GM18907 (cell line): ENCODE measurements at regions not wholly inside any gene's neighbourhood (a gene's known extent, or its start where the extent isn't known, plus 50 kb on each side); places are given as distances from the start of the nearest gene placed in this dataset.

Source experiments
- ATAC-seq: cut with Tn5 transposase; IDR thresholded peaks from one replicate; pipeline ENCODE4 v1.9.1; 2021; ENCODE audit warnings: mild to moderate bottlenecking, moderate library complexity; ENCODE audit not compliant: unreplicated experiment

DNA sequence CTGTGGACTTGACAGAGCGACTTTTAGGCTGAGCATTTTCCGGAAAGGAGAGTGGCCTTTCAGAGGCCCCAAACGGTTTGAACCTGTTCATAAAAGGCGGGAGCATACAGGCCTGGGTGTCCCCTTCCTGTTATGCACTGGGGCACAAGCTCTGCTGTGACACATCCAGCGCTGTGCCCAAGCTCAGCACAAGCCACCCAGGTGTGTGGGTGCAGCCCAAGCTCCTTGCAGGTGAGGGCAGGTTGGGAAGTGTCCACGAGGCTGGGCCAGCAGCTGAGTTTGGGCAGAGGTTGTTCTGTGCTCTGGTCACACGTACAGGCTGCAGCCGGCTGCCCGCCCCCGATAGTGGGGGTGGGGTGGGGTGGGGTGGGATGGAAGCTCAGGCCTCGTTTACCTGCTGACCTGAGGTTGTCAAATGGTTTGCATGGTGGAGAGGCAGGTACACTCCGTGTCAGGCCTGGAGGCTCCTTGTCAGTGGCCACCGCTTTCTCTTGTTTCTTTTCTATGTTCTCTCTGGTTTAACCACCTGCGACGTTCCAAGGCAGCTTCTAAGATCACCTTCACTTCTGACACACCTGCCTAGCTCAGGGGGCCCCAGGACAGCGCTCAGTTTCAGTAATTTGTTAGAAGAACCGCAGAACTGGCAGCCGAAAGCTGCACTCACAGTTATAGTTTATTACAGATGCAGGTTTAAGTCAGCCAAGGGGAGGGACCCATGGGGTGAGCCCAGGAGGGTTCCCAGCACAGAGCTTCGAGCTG is 194.7 kb upstream of the CIBAR2 start:
- no peak for ATAC-seq

DNA sequence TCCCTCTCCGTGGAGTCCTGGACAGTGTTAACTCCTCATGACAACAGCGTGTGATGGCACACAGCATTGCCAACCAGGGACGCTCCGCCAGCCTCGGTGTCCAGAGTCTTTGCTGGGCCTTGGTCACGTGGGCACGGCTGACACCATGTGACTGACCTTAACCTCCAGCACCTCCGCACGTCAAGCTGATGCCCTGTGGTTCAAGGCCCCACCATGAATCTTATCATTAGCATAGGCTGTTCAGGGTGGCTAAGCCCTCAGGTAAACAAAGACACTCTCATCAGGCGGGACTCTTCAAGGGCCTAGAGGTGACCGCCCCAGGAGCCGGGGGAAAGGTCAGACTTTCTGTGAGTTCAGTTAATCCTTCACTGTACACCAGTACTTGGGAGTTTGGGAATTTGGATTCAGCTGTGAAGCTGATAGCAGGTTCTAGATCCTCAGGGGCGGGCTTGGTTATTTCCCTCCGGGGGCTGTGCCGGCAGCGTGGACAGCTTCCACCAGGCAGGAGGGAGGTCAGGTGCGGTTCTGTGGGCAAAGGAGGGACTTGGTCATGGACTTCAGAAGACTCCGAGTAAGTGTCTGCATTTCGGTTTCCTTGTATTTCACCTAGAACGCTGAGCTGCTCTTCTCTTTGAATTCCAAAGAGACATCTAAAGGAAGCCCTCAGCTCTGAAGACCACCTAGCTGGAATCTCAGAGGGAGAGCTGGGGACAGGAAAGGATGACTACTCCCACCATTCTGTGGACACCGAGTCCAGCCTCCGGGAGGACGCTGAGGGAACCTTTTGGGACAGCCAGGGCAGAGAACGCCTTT is 195.5 kb upstream of the CIBAR2 start:
- ATAC-seq: no peak

GRCh38 chr16:85308611-85309540 is 196.6 kb upstream of the CIBAR2 start:
- ATAC-seq: no peak

DNA sequence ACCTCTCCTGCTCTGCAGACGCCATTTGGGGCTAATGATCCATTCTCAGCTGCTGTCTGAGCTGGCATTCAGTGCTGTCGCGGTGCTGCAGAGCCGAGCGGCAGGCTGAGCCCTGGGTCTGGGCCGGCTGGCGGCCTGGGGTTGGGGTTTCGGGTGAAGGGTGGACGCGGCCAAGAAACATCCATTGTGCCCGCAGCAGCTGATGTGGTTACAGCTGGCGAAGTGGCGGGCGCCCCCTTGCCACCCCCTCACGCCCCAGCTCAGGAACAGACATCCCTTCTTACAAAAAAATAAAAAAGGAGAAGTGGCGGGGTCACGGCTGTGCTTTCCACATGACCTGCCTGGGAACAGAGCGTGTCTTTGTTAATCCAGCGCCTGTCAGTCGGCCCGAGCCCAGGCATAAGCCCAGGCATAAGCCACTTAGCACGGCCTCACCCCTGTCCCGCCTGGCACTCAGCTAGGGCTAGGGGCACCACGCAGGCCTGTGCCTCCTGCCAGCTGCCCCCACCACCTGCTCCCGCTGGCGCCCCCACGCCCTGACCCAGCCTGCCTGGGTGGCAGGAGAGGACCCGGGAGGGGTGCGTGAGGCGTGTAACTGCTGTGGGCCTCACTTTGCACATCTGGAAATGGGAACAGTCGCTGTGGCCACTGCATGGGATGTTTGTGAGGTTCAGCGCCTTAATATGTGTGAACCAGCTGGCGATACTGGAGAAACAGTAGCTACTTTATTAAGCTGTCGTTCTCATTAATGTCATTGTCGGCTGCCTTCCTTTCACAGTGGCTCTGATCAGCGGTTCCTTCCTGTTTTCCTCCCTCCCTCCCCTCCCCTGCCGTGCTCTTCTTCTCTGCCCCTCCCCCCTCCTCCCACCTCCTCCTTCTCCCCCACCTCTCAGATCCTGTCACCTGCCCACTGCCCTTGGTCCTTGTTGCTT is 197.7 kb upstream of the CIBAR2 start:
- ATAC-seq: no peak

- ATAC-seq: no peak
Measured at GRCh38 chr16:85310868-85311585, 198.8 kb upstream of the CIBAR2 start.

DNA sequence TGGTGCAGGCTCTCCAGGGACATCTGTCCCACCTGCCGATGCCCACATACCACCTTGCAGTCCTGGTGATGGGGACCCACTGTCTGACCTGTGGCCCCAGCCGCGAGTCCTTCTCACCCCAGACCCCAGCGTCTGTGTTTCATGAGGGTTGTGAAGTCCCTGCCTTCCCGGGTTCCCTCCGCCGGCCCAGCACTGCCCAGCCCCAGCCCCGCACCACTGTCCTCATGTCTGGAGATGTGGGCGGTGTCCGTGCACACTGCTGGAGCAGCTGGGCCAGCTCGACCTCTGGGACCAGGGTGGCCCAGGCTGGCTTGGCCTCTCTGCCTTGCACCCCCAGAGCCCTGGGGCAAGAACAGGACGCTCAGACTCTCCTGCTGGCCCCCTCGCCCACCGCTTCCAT is 199.5 kb upstream of the CIBAR2 start:
- ATAC-seq: no peak

DNA sequence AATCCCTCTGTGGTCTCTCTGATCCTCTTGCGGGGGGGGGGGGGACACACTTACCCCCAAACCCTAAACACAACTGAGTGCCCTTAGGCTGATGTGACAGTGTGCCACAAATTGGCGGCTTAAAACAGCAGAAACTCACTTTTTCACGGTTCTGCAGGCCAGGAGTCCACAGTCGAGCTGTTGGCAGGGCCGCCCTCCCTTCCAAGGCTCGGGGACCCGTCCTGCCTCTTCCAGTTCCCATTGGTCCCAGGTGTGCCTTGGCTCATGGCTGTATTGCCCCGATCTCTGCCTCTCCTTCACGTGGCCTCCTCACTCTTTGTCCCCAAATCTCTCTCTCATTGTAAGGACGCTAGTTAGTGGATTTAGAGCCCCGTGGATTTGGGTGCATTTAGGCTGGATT is 199.9 kb upstream of the CIBAR2 start:
- ATAC-seq: no peak

GRCh38 chr16:85312642-85313525 is 200.6 kb upstream of the CIBAR2 start:
- no peak for ATAC-seq

DNA sequence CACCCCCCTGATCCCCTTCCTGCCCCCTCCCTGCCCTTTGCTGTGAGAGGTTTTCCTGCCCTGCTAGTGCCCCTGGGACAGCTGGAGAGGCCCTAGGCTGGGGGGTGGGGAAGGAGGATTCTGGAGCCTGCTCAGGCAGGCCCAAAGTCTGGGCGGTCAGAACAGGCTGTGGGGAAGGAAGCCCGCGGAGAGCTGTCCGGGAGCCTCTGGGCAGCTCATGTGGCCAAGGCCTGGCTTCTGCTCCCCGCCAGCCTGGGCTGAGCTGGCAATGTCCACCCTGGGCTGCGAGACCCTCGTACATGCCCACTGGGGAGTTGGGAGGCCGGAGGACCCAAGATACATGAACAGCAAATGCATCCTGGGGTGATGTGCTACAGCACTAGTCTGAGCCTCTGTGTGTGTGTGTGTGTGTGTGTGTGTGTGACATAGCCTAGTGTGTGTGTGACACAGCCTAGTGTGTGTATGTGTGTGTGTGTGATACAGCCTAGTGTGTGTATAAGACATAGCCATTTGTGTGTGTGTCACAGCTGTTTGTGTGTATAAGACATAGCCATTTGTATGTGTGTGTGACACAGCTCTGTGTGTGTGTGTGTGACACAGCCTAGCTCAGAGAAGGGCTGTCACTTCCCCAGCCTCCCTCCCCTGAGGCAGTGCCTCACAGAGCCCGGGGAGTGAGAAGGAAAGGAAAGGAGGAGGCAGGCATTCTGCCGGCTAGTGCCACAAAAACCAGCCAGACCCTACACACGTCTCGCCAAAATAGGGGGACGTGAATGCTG is 201.4 kb upstream of the CIBAR2 start:
- no peak for ATAC-seq

- no peak for ATAC-seq
Measured at GRCh38 chr16:85314512-85314971, 202.3 kb upstream of the CIBAR2 start.

DNA sequence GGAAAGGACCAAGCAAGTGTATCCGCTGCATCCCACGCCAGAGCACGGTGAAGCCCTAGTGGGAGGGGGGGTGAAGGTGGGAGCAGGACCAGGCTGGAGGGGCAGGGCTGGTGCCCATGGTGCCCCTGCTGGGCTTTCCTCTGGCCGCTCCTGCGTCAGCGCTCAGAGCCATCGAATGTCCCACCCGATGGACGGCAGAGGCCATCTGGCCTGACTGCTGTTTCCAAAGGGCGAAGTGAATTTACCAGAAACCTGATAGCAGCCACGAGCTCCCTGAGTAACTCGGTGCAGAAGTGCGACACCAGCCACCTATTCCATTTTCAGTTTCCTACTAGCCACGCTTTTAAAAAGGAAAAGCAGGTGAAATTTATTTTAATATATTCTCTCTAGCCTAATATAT is 203.6 kb upstream of the CIBAR2 start:
- ATAC-seq: no peak

- ATAC-seq: no peak
Measured at GRCh38 chr16:85316321-85316919, 204.1 kb upstream of the CIBAR2 start.

DNA sequence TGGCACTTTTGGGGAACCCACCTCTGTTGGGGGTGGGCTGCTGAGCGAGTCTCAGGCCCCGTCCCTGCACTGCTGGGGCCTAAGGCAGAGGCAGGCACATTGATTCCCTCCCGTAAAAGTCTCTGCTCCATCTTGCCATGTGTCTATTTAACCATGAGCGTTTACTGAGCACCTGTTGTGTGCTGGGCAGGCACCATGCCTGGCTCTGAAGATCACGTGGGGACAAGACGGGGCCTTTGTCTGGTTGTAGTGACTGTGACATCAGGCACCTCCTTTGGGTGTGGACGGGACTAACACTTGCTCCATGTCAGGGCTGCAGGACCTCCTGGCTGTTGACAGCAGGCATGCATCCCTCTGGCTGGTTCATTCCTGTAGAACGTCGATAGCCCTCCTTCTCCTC is 204.7 kb upstream of the CIBAR2 start:
- no peak for ATAC-seq

DNA sequence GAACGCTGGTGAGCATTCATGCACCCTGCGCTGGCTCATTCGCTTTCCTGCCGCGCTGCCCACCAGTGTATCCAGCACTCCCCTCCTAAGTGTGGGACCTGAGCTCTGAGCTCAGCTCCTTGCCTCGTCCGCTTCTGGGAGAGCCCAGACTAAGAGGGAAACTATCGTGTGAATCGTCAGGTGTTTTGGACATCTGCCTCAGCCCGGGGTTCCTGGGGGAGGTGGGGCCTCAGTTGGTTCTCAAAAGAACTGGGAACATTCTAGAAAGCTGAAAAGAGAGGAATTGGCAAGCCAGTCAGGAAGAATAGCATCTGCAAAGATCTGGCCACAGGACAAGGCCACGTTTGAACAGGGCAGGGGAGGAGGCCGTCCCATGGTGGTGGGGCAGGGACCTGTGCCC is 205.4 kb upstream of the CIBAR2 start:
- no peak for ATAC-seq

DNA sequence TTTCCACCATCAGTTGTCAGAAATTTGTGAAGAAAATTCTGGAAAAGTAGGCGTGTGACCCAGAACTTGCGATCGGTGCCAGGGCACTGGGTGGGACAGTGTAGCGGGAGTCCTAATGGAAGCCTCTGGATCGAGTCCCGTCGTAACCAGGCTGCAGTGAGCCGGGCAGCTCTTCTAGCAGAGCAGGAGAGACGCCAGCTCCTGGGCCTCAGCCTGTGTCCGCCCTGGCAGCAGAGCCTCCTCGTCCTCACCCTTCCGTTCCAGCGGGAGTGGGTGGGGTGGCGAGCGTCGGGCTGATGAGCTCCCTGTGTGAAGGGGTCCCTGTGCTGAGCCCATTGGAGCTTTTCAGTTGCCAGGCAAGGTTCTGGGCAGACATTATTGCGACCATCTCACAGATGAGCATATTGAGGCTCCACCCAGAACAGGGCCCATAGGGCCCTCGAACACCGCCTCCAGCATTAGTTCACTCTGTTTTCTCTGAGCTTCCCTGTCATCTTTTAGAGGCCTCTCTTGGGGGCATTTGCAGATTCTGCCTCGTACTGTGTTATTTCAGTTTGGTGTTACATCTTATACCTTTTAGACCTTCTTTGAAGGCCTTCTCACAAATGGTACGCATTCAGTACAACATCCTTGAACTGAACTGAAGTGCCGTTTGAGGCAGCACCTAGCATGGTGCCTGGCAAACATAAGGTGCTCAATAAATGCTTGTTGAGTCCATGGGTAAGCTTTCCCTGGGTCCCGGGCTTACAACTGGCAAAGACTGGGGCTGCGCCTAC is 207.1 kb upstream of the CIBAR2 start:
- ATAC-seq: no peak

DNA sequence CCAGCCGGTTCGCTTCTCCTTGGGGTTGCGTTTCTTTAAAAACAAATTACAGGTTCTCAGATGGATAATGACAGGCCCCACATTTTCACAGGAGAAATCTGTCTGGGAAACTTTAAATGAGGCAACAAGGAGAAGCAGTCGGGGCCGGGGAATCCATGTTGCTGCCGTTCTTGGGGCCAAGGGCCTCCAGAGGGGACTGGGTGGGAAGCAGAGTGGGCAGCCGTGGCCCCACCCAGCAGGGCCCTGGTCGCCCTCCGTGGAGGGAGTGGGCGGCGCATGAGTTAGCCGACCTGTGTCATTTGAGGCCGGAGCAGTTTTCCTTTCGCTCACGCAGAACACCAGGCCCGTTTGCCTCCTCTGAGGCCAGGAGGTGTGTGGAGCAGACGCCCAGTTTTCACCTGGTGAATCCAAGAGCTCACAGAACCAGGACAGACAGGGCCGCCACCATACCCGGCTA is 207.7 kb upstream of the CIBAR2 start:
- ATAC-seq: no peak
